Breast epithelium (tissue), 4 donors: ENCODE measurements at regions not wholly inside any gene's neighbourhood (a gene's known extent, or its start where the extent isn't known, plus 50 kb on each side); places are given as distances from the start of the nearest gene placed in this dataset.

ENCODE experiments used
- DNase-seq, 2 donors: peaks; one replicate each; pipeline ENCODE4 v3.0.0-alpha.2; 2019; ENCODE audit warnings: low spot score in 2 of 2
- H3K27ac ChIP-seq, 2 donors: fragments of 200-600 bp; sonication (generic) in 1 of 2; one replicate each; pipeline ENCODE4 v1.5.1; 2016 to 2019; ENCODE audit warnings: mild to moderate bottlenecking in 1 of 2
- H3K27me3 ChIP-seq, 2 donors: fragments of 200-600 bp; sonication (generic) in 1 of 2; one replicate each; pipeline versions ENCODE4 v1.5.1 to v1.6.0; 2017 to 2019; ENCODE audit warnings: control low read depth in 1 of 2, mild to moderate bottlenecking in 1 of 2
- H3K36me3 ChIP-seq: fragments of 200-600 bp; one replicate; pipeline ENCODE4 v1.5.1; 2019
- H3K4me1 ChIP-seq, 2 donors: fragments of 200-600 bp; sonication (generic); one replicate each; pipeline ENCODE4 v1.5.1; 2016 to 2019; ENCODE audit warnings: control low read depth in 1 of 2
- H3K4me3 ChIP-seq, 3 donors: fragments of 200-600 bp; sonication (generic); 1 replicate in 2 of 3; 2 replicates in 1 of 3; pipeline ENCODE4 v1.5.1; 2016 to 2019; ENCODE audit warnings: mild to moderate bottlenecking in 3 of 3, moderate library complexity in 2 of 3
- H3K9me3 ChIP-seq, 2 donors: fragments of 200-600 bp; sonication (generic) in 1 of 2; one replicate each; pipeline ENCODE4 v1.5.1; 2016 to 2019; ENCODE audit warnings: control low read depth in 1 of 2
- CTCF ChIP-seq, 3 donors: fragments of 450-650 bp; IDR thresholded peaks; one replicate each; pipeline ENCODE4 v1.5.1; 2016 to 2017; ENCODE audit warnings: antibody characterized with exemption in 3 of 3, mild to moderate bottlenecking in 3 of 3, moderate library complexity in 3 of 3
- POLR2A ChIP-seq: fragments of 450-650 bp; IDR thresholded peaks from one replicate; pipeline ENCODE4 v1.6.1; 2016; ENCODE audit warnings: antibody characterized with exemption, mild to moderate bottlenecking, moderate library complexity
- POLR2AphosphoS5 ChIP-seq, 3 donors: sonication (generic); formaldehyde crosslinking; IDR thresholded peaks; one replicate each; pipeline ENCODE4 v1.6.1; 2017; ENCODE audit warnings: antibody characterized with exemption in 3 of 3
- intact Hi-C: fragments of 100-400 bp; cut with DNase I; formaldehyde crosslinking; loops from one replicate; pipeline ENCODE4 v1.15.1; 2023; ENCODE audit warnings: low total_unique reads

GRCh38 chr22:22814666-22815396 is 72.8 kb upstream of the IGLL5 start:
- Histone ChIP-seq H3K27me3 (peaks cover 0 to 3% of the 10 kb centered on the region in 2 donors), H3K27ac (no peak overlapping the region), H3K36me3 (no peaks in the 10 kb centered on the region), H3K9me3 (no peaks in the 10 kb centered on the region), H3K4me1 (no peaks in the 10 kb centered on the region), H3K4me3 (no peak overlapping the region)
- peak in 1 of 2 donors; percentile 7 for DNase-seq
- TF ChIP-seq POLR2A, result no peak
- no peak for TF ChIP-seq POLR2AphosphoS5 (IDR thresholded peaks at IDR 0.05)
- no peak for TF ChIP-seq CTCF (IDR thresholded peaks at IDR 0.05)
- intact Hi-C loops, result no loop called here

- no peak for TF ChIP-seq CTCF (IDR thresholded peaks at IDR 0.05)
- TF ChIP-seq POLR2A, result no peak
- no peak for TF ChIP-seq POLR2AphosphoS5 (IDR thresholded peaks at IDR 0.05)
- Histone ChIP-seq H3K4me3 (no peak overlapping the region), H3K27me3 (peaks cover 0 to 3% of the 10 kb centered on the region in 2 donors), H3K27ac (no peak overlapping the region), H3K9me3 (no peaks in the 10 kb centered on the region), H3K36me3 (no peaks in the 10 kb centered on the region), H3K4me1 (no peaks in the 10 kb centered on the region)
- DNase-seq, result no peak
- intact Hi-C loops, result no loop called here
Measured at GRCh38 chr22:22815397-22816170, 72.0 kb upstream of the IGLL5 start.

GRCh38 chr22:22816171-22816514 is 71.5 kb upstream of the IGLL5 start:
- Histone ChIP-seq H3K4me3 (no peak overlapping the region), H3K36me3 (no peaks in the 10 kb centered on the region), H3K4me1 (no peaks in the 10 kb centered on the region), H3K9me3 (no peaks in the 10 kb centered on the region), H3K27me3 (peaks cover 0 to 3% of the 10 kb centered on the region in 2 donors), H3K27ac (no peak overlapping the region)
- peak in 1 of 2 donors; percentile 7 for DNase-seq
- intact Hi-C loops, result no loop called here
- no peak for TF ChIP-seq POLR2A
- TF ChIP-seq CTCF (IDR thresholded peaks at IDR 0.05), result no peak

- TF ChIP-seq CTCF (IDR thresholded peaks at IDR 0.05) (no peak), POLR2AphosphoS5 (IDR thresholded peaks at IDR 0.05) (no peak), POLR2A (no peak)
- Histone ChIP-seq H3K4me3 (no peak overlapping the region), H3K9me3 (no peaks in the 10 kb centered on the region), H3K36me3 (no peaks in the 10 kb centered on the region), H3K27me3 (peaks cover 0 to 3% of the 10 kb centered on the region in 2 donors), H3K27ac (no peak overlapping the region), H3K4me1 (no peaks in the 10 kb centered on the region)
- peak in 1 of 2 donors; percentile 10 for DNase-seq
- intact Hi-C loops, result no loop called here
Measured at GRCh38 chr22:22816766-22817410, 70.7 kb upstream of the IGLL5 start.
